NOMO-1 treated with DMSO at 0.1 percent for 48 hours (cell line): ENCODE measurements at regions not wholly inside any gene's neighbourhood (a gene's known extent, or its start where the extent isn't known, plus 50 kb on each side); places are given as distances from the start of the nearest gene placed in this dataset.

Source experiments
- DNase-seq: peaks from one replicate; lab custom pipeline; 2025; ENCODE audit not compliant: unreplicated experiment; lab: John Stamatoyannopoulos, UW

- DNase-seq = no peak
These were observed 51.7 kb upstream of the RASSF8 start for GRCh38 chr12:25906651-25907340.
